NT2/D1 (cell line): ENCODE measurements at regions not wholly inside any gene's neighbourhood (a gene's known extent, or its start where the extent isn't known, plus 50 kb on each side); places are given as distances from the start of the nearest gene placed in this dataset.

ENCODE experiments used
- SUZ12 ChIP-seq: IDR thresholded peaks from 2 replicates; pipeline ENCODE4 v1.6.1; 2011; ENCODE audit not compliant: insufficient read length, insufficient read depth; ENCODE audit errors: extremely low read depth
- ZNF274 ChIP-seq: IDR thresholded peaks from 2 replicates; pipeline ENCODE4 v1.6.1; 2011; ENCODE audit warnings: mild to moderate bottlenecking, low read depth, low read length

GRCh38 chr13:78256484-78256883 is 337.9 kb upstream of the EDNRB start:
- TF ChIP-seq ZNF274, result no peak
- no peak for TF ChIP-seq SUZ12
